ENCODE measurements at regions not wholly inside any gene's neighbourhood (a gene's known extent, or its start where the extent isn't known, plus 50 kb on each side); places are given as distances from the start of the nearest gene placed in this dataset.

DNA sequence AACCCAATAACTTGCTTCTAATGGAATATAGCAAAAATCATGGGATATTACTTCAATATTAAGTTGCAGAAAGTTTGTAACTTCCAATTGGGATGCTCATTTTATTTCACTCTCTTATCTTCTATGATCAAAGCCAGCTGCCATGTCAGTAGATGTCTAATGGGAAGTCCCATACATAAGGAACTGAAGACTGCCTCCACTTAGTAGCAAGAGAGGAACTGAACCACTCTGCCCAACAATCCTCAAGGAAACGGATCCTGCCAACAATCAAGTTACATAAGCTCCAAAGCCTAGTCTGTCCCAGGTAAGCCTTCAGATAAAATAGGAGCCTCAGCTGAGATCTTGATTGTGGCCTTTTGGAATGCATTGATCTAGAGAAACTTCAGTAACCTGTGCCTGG is 431.5 kb upstream of the PCDH15 start:
- TF ChIP-seq, protein P1, sequence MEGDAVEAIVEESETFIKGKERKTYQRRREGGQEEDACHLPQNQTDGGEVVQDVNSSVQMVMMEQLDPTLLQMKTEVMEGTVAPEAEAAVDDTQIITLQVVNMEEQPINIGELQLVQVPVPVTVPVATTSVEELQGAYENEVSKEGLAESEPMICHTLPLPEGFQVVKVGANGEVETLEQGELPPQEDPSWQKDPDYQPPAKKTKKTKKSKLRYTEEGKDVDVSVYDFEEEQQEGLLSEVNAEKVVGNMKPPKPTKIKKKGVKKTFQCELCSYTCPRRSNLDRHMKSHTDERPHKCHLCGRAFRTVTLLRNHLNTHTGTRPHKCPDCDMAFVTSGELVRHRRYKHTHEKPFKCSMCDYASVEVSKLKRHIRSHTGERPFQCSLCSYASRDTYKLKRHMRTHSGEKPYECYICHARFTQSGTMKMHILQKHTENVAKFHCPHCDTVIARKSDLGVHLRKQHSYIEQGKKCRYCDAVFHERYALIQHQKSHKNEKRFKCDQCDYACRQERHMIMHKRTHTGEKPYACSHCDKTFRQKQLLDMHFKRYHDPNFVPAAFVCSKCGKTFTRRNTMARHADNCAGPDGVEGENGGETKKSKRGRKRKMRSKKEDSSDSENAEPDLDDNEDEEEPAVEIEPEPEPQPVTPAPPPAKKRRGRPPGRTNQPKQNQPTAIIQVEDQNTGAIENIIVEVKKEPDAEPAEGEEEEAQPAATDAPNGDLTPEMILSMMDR (IDR thresholded peaks at IDR 0.05; ENCODE audit: insufficient read depth, low read length) = no peak
- no peak for TF ChIP-seq POLR2AphosphoS5 (IDR thresholded peaks at IDR 0.05; ENCODE audit: low read depth)
- TF ChIP-seq, protein P2, sequence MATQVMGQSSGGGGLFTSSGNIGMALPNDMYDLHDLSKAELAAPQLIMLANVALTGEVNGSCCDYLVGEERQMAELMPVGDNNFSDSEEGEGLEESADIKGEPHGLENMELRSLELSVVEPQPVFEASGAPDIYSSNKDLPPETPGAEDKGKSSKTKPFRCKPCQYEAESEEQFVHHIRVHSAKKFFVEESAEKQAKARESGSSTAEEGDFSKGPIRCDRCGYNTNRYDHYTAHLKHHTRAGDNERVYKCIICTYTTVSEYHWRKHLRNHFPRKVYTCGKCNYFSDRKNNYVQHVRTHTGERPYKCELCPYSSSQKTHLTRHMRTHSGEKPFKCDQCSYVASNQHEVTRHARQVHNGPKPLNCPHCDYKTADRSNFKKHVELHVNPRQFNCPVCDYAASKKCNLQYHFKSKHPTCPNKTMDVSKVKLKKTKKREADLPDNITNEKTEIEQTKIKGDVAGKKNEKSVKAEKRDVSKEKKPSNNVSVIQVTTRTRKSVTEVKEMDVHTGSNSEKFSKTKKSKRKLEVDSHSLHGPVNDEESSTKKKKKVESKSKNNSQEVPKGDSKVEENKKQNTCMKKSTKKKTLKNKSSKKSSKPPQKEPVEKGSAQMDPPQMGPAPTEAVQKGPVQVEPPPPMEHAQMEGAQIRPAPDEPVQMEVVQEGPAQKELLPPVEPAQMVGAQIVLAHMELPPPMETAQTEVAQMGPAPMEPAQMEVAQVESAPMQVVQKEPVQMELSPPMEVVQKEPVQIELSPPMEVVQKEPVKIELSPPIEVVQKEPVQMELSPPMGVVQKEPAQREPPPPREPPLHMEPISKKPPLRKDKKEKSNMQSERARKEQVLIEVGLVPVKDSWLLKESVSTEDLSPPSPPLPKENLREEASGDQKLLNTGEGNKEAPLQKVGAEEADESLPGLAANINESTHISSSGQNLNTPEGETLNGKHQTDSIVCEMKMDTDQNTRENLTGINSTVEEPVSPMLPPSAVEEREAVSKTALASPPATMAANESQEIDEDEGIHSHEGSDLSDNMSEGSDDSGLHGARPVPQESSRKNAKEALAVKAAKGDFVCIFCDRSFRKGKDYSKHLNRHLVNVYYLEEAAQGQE (IDR thresholded peaks at IDR 0.05; ENCODE audit: insufficient replicate concordance, low read depth) = no peak
- TF ChIP-seq GABPA (IDR thresholded peaks at IDR 0.05; ENCODE audit: low read depth) = no peak
- TF ChIP-seq SPI1 (IDR thresholded peaks at IDR 0.05; ENCODE audit: borderline replicate concordance, low read depth) = no peak

Measured in HL-60 (cell line).